ENCODE measurements at regions not wholly inside any gene's neighbourhood (a gene's known extent, or its start where the extent isn't known, plus 50 kb on each side); places are given as distances from the start of the nearest gene placed in this dataset.

DNA sequence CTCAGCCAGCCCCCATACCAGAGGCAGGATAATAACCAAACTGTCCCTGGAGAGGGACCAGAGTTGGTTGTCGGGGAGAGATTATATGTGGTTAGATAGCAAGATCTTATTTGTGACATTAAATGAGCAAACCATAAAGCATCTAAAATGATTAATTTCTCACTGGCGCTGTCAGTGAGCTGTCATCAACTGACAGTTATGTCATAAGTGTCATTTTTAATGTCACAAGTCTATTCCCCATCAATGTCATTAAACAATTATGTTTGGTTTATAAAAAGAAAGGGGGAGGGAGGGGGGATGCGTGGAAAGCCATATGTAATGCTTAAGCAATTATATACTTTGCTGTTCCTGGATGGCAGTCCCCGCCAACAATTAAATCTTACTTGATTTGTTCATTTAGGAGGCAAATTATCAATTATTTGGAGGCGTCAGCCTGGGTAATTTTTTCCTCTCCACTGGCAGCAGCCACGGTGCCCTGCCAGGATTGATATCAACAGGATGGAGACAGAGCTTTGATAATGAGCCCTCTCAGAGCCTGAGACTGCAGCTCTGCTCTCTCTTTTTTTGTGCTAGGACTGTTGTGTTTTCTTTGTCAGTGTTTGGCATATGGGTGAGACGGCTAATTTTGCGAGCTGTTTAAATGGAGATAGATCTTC lies 333.6 kb upstream of the CAMK1G start:
- no peak for FAIRE-seq

DNA sequence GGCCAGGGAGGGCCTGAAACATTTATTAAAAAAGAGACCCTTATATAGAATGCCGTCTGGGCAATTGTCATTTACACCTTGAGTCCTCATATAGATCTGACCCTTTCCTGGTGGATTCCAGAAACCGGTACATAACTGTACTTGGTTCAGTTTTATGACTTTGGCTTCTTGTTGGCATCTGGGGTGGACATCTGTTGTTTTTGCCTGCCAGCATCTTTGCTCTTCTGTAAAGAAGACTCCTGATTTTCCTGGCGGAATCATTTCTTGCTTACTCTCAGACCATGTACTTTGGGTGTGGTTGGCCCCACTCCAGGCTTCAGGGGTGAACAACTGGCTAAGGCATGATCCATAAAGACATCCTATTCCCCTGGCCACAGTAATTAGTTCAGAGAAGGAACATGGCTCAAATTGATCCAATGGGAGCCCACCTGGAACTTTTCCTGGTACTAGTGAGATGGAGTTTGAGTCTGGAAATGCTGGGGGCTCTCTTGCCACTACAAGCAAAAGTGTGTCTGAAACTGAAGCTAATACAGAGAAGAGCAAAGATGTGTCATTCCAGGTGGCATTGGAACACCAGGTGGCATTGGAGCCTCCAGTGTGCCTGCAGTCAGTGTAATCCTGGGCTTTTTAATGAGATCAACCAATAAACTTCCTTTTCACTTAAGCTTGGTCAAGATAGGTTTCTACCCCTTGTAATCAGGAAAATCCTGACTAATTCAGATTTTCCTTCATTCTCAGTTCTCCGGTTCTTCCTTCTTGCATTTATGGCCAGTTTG lies 332.5 kb upstream of the CAMK1G start:
- FAIRE-seq: no peak

DNA sequence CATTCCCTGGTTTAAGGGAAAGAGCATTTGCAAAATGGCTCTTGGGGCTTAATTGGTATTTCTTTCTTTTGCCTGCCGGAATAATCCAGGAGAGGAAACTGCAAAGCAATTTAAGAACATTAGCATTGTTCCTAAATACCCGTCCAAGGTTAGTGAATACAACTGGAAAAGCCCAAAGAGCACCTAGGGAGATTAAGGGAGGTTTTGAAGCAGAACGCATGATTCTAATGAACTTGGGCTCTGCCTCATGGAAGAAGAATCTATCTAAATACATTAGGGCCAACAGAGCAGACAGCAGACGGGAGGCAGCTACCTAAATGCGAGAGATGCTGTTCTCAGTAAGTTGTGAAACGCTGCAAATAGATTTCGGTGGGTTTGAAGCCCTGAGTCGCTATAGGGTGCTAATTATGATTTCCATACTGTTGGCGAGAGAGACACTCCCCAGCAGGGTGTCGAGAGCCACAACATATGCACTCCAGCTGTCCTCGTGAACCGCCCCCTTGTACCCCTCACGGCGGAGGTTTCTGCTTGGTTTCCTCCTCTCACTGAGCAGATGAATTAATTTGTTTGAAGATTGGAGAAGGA lies 326.7 kb upstream of the CAMK1G start:
- FAIRE-seq: no peak

DNA sequence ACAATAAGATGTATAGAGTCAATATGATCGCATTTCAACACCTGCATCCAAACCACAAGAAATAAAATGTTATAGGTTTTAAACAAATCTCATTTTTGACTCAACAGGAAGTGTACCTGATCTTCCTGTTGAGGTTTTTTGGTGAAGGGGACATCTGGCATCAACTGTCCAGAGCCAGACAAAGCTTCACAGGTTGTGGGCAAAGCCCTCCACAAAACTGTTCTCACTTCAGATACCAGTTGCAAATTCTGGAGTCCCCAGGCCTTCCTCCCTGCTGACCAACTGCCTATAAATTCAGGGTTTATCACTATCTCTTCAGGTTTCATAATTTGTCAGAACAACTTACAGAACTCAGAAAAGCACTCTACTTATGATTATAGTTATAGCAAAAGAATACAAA lies 326.1 kb upstream of the CAMK1G start:
- FAIRE-seq: no peak

DNA sequence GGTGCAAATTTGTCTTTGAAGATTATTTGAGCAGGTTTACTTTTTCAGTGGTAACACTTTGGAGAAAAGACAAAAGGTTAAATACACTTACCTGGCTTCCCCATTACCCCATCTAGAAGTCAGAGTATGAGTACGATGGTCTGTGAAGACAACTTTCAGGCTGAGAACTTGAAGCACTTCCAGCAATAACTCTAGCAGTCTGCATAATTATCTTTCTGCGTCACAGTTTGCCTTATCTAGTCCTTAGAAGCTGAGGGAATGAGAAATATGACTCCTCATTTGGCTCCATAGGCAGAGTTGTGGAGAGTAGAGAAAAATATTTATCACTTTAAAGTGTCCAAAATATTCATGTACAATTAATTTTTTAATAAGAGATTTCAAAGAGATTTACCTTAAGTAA lies 323.4 kb upstream of the CAMK1G start:
- FAIRE-seq: no peak

DNA sequence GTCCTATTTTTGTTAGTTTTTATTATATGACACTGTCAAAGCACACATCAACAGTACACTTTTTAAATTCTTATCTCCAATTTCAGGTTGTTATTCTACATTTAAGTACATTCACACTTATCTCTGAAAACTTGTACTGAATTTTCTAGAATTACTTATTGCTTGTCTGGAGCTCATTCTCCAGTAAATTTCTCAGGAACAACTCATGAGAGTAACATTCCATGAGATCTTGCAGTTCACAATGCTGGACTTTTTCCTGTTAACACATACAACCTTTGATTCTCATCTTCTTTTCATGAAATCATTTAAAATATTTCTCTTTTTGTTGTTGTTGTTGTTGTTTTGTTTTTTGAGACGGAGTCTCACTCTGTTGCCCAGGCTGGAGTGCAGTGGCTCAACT lies 320.9 kb upstream of the CAMK1G start:
- FAIRE-seq: no peak

DNA sequence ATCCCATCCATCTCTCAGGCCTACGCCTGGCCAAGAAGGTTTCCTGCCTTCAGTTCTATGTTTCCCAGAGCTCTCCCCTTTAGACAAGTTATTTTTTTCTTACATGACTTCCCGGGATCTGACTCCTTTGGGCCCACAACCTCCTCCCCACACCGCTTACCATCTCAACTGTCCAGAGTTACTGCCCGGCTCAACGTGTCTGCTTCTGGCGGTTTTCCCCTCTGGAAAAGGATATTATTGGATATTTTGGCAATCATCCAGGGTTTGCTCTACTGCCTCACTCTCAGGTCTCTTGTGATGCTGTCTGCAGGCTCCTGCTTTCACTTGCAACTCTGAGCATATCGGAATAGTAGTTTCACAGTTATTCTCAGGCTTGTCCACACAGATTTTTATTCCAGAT lies 318.2 kb upstream of the CAMK1G start:
- FAIRE-seq: no peak

DNA sequence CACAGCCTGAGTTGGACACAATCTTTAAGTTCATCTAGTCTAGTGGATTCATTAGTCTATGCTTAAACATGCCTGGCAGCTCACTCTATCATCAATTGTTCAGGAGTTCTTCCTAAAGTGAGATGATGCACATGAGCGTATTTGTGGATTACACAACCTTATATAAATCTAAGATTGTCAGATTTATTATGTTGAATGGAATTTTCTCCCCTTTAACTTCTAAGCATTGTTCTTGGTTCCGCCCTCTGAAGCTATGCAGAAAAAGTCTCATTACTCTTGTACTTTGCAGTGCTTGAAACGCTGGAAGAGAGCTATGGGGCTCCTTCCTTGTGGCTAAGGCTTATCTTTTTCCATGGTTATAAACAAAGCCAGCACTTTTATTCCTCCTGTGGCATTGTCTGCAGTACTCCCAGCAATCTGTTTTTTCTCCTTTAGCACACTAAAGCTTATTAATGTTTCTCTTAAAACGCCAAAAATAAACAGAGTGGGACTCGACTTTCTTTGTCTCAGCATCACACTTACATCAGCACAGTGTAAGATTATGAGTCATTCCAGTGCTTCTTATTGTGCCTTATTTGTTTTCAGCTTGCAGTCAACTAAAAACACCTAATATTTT lies 316.8 kb upstream of the CAMK1G start:
- no peak for FAIRE-seq

DNA sequence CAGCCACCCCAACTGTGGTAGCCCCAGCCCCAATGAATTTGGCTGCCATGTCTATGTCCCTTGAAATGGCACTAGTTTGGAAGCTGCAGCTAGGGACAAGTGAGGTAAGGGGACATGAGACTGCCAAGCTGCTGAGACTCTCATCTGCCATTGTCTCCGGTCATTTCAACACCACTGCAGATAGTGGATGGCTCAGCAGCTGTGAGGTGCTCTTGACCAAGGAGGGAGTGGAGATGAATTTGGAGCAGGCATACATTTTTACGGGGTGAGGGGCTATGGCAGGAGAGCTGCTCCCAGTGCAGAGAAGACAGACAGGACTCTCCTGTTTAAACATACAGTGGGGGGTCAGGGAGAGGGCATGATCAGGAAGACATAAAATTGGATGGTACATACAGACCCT lies 315.5 kb upstream of the CAMK1G start:
- no peak for FAIRE-seq

DNA sequence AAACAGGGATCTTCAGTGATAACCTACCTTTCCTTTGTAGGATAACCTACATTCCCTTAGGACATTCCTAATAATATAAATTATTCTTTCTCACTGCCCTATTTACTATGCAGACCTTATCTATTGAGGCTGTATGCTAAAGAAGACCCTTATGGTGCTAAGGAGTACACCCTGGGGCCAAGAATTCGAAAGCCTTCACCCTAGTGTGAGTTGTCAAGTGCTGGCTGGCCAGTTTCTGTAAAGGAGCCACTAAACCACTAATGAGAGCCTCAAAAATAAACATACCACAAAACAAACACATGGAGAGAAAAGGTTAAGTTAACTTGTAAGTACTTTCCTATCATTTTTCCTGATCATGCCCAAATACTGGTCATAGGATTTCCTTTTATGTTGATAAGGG lies 315.0 kb upstream of the CAMK1G start:
- no peak for FAIRE-seq

DNA sequence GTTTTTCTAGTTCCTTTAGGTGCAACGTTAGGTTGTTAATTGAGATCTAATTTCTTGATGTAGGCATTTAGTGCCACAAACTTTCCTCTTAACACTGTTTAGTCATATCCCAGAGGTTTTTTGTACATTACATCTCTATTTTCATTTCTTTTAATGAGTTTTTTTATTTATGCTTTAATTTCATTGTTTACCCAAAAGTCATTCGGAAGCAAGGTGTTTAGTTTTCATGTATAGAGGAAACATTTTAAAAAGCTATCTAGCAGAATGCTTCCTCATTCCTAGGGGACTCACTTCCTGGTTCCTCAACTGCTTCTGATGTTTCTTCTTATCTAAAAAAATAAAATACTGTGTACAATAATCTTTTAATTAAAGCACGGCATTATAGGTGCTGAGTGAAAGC lies 307.2 kb upstream of the CAMK1G start:
- no peak for FAIRE-seq

DNA sequence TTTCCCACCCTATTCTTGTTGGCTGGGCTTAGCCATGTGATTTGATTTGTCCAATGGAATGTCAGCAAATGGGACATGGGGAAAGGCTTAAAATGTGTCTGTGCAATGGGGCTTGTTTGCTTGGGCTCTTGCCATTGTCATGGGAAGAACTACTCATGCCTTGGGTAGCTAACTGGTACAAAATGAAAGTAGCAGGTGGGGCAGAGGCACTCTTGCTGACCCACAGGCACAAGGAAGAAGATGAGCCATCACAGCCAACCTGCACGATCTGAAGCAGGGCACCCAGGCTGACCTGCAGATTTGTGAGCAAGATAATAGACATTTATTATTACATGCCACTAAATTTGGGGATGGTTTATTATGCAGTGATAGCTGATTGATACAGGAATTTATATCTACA lies 305.9 kb upstream of the CAMK1G start:
- no peak for FAIRE-seq

DNA sequence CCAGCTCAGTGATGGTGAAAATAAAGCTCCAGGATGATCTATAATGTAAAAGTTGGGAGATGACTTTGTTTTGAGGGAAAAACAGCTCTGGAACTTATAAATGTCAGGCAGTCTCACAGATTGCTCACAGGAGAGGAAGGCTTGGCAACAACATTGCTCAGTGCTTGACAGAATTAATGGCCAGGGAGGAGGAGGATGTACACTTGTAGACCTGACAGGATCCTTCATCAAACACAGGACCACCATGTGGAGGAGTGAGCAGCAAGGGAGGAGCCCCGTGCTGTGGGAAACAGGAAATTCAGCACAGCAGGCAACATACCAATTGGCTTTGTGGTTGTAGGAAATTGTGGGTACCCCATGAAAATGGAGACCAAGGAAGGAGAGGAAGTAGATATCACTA lies 291.8 kb upstream of the CAMK1G start:
- FAIRE-seq: no peak

DNA sequence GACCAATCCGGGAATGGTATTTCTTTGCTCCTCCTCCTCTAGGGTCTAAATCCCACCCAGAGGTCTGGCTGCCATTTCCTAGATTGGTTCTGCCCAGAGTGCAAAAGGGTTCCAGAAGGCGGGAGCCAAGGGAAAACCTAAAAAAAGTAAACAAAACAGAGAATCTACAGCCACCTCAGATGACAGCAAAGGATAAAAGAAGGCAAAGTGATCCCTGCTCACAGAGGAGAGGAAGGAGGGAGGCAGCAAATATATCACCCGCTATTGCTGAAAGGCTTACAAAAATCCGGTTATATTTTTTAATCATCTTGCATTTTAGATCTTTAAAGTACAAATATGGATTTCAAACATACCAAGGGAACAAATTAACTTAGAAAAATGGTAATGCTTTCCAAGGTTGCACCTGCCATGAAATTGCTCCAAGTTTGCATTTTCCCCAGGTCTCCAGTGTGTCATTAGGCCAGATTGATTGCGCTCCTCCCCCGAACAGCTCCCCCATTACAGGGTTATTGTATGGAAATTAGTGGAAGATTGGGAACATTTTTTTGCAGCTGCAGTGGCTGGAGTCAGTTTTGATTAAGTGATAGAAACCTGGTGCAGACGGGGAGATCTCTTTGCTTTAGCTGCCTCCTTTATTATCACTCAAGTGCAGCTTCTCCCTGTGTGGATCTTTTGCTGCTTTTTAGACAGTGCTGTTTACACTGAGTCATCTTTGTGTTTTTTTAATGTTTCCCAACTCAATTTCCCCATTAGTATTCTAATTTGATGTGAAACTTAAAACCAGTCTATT lies 280.5 kb upstream of the CAMK1G start:
- no peak for FAIRE-seq

DNA sequence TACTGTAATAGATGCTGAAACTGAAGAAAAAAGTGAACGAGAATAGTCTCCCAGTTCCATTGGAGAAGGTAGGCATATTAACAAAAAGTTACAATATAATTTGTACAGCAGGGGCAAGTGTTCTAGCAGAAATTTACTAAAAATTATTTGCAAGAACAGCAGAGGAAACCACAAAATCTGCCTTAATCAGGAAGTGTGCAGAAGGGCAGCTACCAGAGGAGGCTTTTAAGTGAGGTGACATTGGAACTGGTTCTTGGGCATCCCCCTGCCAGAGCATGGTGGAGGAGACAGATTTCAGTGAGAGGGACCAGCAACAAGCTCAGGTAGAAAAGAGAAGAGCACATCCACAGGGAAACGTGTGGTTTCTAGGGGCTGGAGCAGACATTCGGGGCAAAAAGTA lies 279.3 kb upstream of the CAMK1G start:
- FAIRE-seq: no peak

DNA sequence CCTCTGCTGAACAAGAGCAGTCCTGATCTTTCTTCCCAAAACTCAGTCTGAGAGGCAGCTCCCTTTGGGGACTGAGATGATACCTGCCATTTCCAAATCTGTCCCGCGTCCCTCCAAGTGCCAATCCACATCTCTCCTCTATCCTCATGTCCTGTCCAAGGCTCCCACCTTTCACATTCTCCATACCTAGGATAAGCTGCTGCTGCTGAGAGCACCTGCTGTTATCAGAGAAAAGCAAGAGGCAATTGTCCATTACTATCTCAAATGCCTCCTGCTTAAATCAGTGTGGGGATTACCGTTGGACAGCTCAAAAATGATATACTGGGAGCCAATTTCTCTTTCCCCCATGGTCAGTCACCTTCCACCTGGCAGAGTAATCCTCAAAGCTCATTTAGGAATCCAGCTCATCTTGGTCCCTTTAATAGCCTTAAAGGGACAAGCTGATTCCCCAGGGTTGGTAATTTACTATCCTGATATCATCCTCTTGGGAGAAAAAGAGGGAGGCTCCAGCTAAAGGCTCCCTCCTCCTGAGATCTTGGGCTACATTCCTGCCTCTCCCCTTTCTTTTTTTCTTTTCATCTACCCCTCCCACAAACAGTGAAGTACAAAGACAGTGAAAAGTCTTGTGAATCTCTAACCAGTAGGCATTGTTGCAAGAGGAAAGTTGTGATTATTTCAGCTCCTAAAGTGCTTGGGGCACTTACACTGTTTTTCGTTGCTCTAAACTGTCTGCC lies 278.1 kb upstream of the CAMK1G start:
- no peak for FAIRE-seq

DNA sequence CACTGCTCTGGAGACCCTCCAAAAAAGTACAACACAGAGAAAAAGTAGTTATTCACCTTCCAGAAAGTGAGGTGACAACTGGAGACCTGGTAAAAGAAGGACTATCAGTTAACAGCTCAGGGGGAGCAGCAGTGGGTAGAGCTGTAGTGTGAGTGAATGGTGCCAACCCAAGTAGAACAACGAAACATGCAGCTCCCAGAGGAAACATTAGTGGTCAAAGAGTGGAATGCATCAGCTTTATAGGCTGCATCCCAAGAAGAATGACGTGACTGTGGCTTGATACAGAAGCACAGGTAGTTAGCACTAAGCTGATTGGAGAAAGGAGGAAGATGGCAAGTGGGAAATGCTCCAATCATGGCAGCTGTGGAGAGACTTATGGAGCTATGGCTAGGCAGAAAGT lies 275.7 kb upstream of the CAMK1G start:
- no peak for FAIRE-seq

DNA sequence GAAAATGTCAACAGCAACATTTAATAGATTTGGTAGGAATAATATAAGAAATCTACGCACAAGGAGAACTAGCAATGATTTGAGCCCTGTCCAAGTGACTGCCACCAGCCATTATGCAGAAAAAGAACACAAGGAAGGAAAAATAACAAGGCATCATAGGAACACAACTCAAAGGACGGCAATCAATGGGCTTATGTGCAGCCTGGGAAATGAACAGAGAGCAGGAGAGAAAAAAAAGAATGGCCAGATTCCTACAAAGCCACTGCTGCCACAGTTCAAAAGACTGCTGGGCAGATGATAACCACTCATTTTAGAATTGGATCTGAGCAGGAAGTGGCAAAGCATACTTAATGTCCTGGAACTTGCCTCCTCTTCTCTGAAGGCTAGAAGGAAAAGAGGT lies 274.3 kb upstream of the CAMK1G start:
- no peak for FAIRE-seq

DNA sequence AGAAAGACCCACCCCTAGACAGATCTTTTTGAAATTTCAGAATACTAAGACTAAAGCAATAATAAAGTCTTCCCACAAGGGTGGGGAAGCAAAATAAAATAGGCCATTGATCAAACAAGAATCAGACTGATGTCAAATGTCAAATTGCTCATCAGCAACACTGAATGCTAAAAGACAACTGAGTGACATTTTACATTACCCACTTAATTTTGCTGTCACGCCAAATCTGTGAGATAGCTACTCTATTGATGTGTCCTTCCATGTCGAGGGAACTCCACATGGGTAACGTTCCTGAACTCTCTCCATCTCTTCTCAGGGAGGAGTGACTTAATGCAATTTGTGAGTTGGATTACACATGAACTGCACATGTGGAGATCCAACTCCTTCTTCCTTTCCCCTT lies 271.7 kb upstream of the CAMK1G start:
- FAIRE-seq: no peak

DNA sequence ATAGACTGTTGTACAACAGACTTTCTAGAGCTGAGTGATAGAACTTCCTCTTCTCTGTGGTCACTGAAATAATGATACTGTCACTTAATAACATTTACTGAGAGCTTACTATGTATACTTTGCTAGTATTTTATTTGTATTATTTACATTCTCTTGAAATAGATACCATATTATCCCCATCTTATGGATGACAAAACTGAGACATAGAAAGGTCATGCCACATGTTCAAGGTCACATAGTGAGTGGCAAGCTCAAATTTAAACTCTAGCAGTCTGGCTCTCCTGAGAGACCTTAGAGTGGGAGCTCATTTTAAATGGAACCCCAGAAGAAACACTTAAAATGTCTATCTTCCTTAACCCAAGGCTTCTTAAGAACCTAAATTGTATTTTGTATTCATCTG lies 266.6 kb upstream of the CAMK1G start:
- no peak for FAIRE-seq

DNA sequence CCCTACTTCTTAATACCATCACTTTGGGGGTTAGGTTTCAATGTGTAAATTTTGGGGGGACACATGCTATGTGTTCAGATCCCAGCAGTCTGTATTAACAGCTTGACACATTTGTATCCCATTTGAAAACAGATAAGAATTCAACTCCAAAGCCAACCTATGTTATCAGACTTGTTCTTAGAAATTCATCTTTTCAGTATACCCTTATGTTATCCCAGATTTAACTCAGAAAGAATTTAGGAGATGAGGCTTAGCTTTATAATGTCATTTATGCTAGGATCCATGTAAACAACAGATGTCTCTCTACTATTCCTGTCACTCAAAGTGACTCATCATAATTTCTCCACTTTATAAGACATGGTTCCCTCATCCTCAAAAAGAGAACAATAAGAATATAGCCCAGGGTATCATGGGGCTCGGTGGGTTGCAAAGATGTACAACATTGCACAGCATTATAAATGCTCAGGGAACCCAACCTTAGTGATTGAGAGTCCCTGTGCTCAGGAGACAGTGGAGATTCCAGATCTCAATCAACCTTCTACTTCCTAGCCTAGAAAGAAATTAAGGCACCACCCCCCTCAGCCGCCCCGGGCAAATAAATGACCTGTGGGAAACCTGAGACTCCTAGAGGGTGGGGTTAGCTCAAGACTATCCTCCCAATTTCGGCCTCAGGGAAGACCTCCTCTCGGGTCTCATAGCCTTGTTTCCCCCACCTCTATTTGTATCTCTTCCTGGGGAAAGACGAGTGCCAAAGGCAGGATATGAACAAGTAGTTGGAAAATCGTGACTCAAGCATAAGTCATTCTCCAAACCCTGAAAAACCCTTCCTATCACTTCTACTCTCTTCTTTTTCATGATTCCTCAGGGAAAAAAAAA lies 265.1 kb upstream of the CAMK1G start:
- FAIRE-seq: no peak
